WI38 (cell line): ENCODE measurements at regions not wholly inside any gene's neighbourhood (a gene's known extent, or its start where the extent isn't known, plus 50 kb on each side); places are given as distances from the start of the nearest gene placed in this dataset.

Experiments used
- H3K4me3 ChIP-seq: 2 replicates; pipeline ENCODE4 v1.5.1; 2011; ENCODE audit warnings: low read depth, mild to moderate bottlenecking, control low read depth, low read length
- CTCF ChIP-seq: IDR thresholded peaks from 2 replicates; pipeline ENCODE4 v1.5.1; 2012; ENCODE audit warnings: low read depth, mild to moderate bottlenecking, control low read depth, low read length

- no peak for TF ChIP-seq CTCF
These were observed 61.1 kb upstream of the RAPH1 start for GRCh38 chr2:203596183-203596582.

GRCh38 chr2:203599509-203599908 lies 64.4 kb upstream of the RAPH1 start:
- TF ChIP-seq CTCF = no peak

More at GRCh38 chr2:203596183-203596582, 61.1 kb upstream of the RAPH1 start:
- no peak overlapping the region for H3K4me3 ChIP-seq

GRCh38 chr2:203600286-203600685 lies 65.2 kb upstream of the RAPH1 start:
- H3K4me3 ChIP-seq = no peak overlapping the region
- no peak for TF ChIP-seq CTCF

More at GRCh38 chr2:203599509-203599908, 64.4 kb upstream of the RAPH1 start:
- H3K4me3 ChIP-seq = no peak overlapping the region

GRCh38 chr2:203603456-203604389 lies 68.6 kb upstream of the RAPH1 start:
- H3K4me3 ChIP-seq = no peak overlapping the region
- no peak for TF ChIP-seq CTCF

GRCh38 chr2:203605302-203605701 lies 70.2 kb upstream of the RAPH1 start:
- no peak overlapping the region for H3K4me3 ChIP-seq
- TF ChIP-seq CTCF = no peak

- no peak for TF ChIP-seq CTCF
- H3K4me3 ChIP-seq = no peak overlapping the region
These were observed 71.0 kb upstream of the RAPH1 start for GRCh38 chr2:203606051-203606450.

GRCh38 chr2:203610558-203610957 lies 75.5 kb upstream of the RAPH1 start:
- TF ChIP-seq CTCF = no peak
- H3K4me3 ChIP-seq = no peak overlapping the region
